Neuronal stem cell (in vitro differentiated cells): ENCODE measurements at regions not wholly inside any gene's neighbourhood (a gene's known extent, or its start where the extent isn't known, plus 50 kb on each side); places are given as distances from the start of the nearest gene placed in this dataset.
A peak's percentile ranks its signal among the peaks of the same experiment; 100 is the strongest.

Experiments used
- DNase-seq: peaks from one replicate; pipeline ENCODE4 v3.0.0-alpha.2; 2013; ENCODE audit warnings: low spot score
- H2AFZ ChIP-seq: one replicate; pipeline ENCODE4 v1.6.1; 2013; ENCODE audit warnings: mild to moderate bottlenecking, low read length, inconsistent platforms
- H2AK5ac ChIP-seq: 2 replicates; pipeline ENCODE4 v1.6.1; 2013; ENCODE audit warnings: low read depth, mild to moderate bottlenecking, inconsistent platforms, low read length, moderate library complexity, mixed read lengths
- H2BK120ac ChIP-seq: 2 replicates; pipeline ENCODE4 v1.6.1; 2013; ENCODE audit warnings: low read depth, mild to moderate bottlenecking, inconsistent platforms, low read length, moderate library complexity, mixed read lengths
- H2BK12ac ChIP-seq: one replicate; pipeline ENCODE4 v1.6.1; 2013; ENCODE audit warnings: low read length, inconsistent platforms
- H2BK15ac ChIP-seq: 2 replicates; pipeline ENCODE4 v1.6.1; 2013; ENCODE audit warnings: mild to moderate bottlenecking, low read length, inconsistent platforms, mixed read lengths
- H2BK5ac ChIP-seq: one replicate; pipeline ENCODE4 v1.6.1; 2013; ENCODE audit warnings: inconsistent platforms, mild to moderate bottlenecking, low read length, moderate library complexity
- H3K14ac ChIP-seq: one replicate; pipeline ENCODE4 v1.6.1; 2013; ENCODE audit warnings: low read length, inconsistent platforms
- H3K18ac ChIP-seq: 2 replicates; pipeline ENCODE4 v1.6.1; 2013; ENCODE audit warnings: low read length, inconsistent platforms
- H3K23ac ChIP-seq: 2 replicates; pipeline ENCODE4 v1.6.1; 2013; ENCODE audit warnings: low read depth, mild to moderate bottlenecking, mixed read lengths, low read length, inconsistent platforms; ENCODE audit not compliant: poor library complexity
- H3K27ac ChIP-seq: replicated peaks from 3 replicates; pipeline ENCODE4 v1.5.1; 2013; ENCODE audit warnings: low read length, inconsistent platforms
- H3K27me3 ChIP-seq, 3 experiments: 2 replicates each; pipeline ENCODE4 v1.6.1; 2013; ENCODE audit warnings: low read length in 3 of 3, mild to moderate bottlenecking in 2 of 3, inconsistent platforms in 1 of 3, low read depth in 1 of 3, mixed read lengths in 1 of 3, moderate library complexity in 1 of 3; ENCODE audit not compliant: control insufficient read depth in 3 of 3, insufficient read depth in 3 of 3
- H3K36me3 ChIP-seq, 2 donors: replicated peaks in 1 of 2; 2 replicates each; pipeline ENCODE4 v1.6.1; 2013; ENCODE audit warnings: low read length in 2 of 2; ENCODE audit not compliant: control insufficient read depth in 2 of 2, insufficient read depth in 2 of 2
- H3K4ac ChIP-seq: 2 replicates; pipeline ENCODE4 v1.6.1; 2013; ENCODE audit warnings: inconsistent platforms, mild to moderate bottlenecking, low read length, moderate library complexity
- H3K4me1 ChIP-seq, 2 donors: 1 replicate in 1 of 2; 2 replicates in 1 of 2; pipeline ENCODE4 v1.6.1; 2013; ENCODE audit warnings: low read length in 2 of 2, low read depth in 1 of 2; ENCODE audit not compliant: control insufficient read depth in 2 of 2, insufficient read depth in 1 of 2
- H3K4me2 ChIP-seq: one replicate; pipeline ENCODE4 v1.6.1; 2013; ENCODE audit warnings: mild to moderate bottlenecking, low read length, inconsistent platforms; ENCODE audit not compliant: insufficient read depth, poor library complexity, severe bottlenecking
- H3K4me3 ChIP-seq, 2 donors: 2 replicates each; pipeline ENCODE4 v1.5.1; 2013; ENCODE audit warnings: low read length in 2 of 2, mild to moderate bottlenecking in 2 of 2, inconsistent platforms in 1 of 2, moderate library complexity in 1 of 2
- H3K79me1 ChIP-seq: one replicate; pipeline ENCODE4 v1.6.1; 2013; ENCODE audit warnings: low read depth, mild to moderate bottlenecking, inconsistent platforms, low read length, moderate library complexity
- H3K9ac ChIP-seq: one replicate; pipeline ENCODE4 v1.6.1; 2013; ENCODE audit warnings: mild to moderate bottlenecking, low read depth, low read length, inconsistent platforms; ENCODE audit not compliant: poor library complexity
- H3K9me3 ChIP-seq, 2 donors: replicated peaks in 1 of 2; 2 replicates each; pipeline versions ENCODE3 to v1.6.1; 2013; ENCODE audit warnings: low read length in 2 of 2, mild to moderate bottlenecking in 2 of 2, inconsistent platforms in 1 of 2, low read depth in 1 of 2, mixed read lengths in 1 of 2, moderate library complexity in 1 of 2; ENCODE audit not compliant: control insufficient read depth in 2 of 2, insufficient read depth in 1 of 2
- H4K8ac ChIP-seq: one replicate; pipeline ENCODE4 v1.6.1; 2013; ENCODE audit warnings: low read depth, mild to moderate bottlenecking, inconsistent platforms, low read length, moderate library complexity
- H4K91ac ChIP-seq: one replicate; pipeline ENCODE4 v1.6.1; 2013; ENCODE audit warnings: low read length, low read depth, mild to moderate bottlenecking, inconsistent platforms; ENCODE audit not compliant: poor library complexity
- WGBS, 2 donors: extraction: QIAGEN DNeasy Blood & Tissue Kit; methylation state at CpG; one replicate each; pipeline ENCODE4 v1.1.7; 2013; ENCODE audit warnings: missing lambda C conversion rate in 2 of 2, mixed read lengths in 1 of 2; ENCODE audit not compliant: insufficient read length in 2 of 2, insufficient replicate concordance in 1 of 2; ENCODE audit errors: extremely low coverage in 2 of 2; 5-methylcytosine and 5-hydroxymethylcytosine counted together

GRCh38 chr11:100584201-100584985 lies 102.7 kb upstream of the ARHGAP42 start:
- no peak overlapping the region for H2BK5ac ChIP-seq
- H2BK15ac ChIP-seq = no peak overlapping the region
- no peaks in the 10 kb centered on the region for H3K79me1 ChIP-seq
- no peak overlapping the region for H3K4me3 ChIP-seq
- no peak overlapping the region for H3K18ac ChIP-seq
- H3K4me2 ChIP-seq = no peak overlapping the region
- no peak overlapping the region for H3K14ac ChIP-seq
- no peak for DNase-seq
- H2BK12ac ChIP-seq = no peak overlapping the region
- no peak overlapping the region for H2AK5ac ChIP-seq
- no peak overlapping the region for H3K27ac ChIP-seq
- H2AFZ ChIP-seq = no peak overlapping the region
- H3K9ac ChIP-seq = no peak overlapping the region
- H2BK120ac ChIP-seq = no peak overlapping the region
- no peaks in the 10 kb centered on the region for H3K4me1 ChIP-seq
- 100% methylated on average over 1 of the region's 3 CpGs for WGBS, 2 donors
- no peak overlapping the region for H4K8ac ChIP-seq
- no peak overlapping the region for H3K23ac ChIP-seq
- no peak overlapping the region for H4K91ac ChIP-seq
- no peaks in the 10 kb centered on the region for H3K27me3 ChIP-seq
- H3K9me3 ChIP-seq = no peaks in the 10 kb centered on the region
- no peak overlapping the region for H3K4ac ChIP-seq
- H3K36me3 ChIP-seq = no peaks in the 10 kb centered on the region

DNA sequence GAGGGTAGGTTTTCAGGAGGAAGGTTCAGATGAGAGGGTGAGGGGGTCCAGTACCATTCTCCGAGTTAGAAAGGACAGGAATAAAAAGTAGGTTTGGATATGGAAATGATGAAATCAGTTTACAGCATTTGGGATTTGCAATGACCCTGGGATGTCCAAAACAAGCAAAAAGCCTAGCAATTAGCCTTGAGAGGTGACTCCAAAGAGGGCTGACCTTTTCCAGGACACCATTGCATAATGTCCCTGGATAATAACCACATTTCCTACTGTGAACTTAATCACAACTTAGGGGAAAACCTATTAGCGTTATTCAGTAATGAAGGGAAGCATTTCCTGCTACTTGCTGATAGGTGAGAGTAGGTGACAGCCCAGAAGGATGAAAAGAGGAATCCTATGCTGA lies 101.4 kb upstream of the ARHGAP42 start:
- H3K36me3 ChIP-seq = no peaks in the 10 kb centered on the region
- H3K9me3 ChIP-seq = no peaks in the 10 kb centered on the region
- no peak overlapping the region for H3K9ac ChIP-seq
- no peak overlapping the region for H3K14ac ChIP-seq
- no peak overlapping the region for H2BK15ac ChIP-seq
- H3K18ac ChIP-seq = no peak overlapping the region
- H2BK12ac ChIP-seq = no peak overlapping the region
- H3K79me1 ChIP-seq = no peaks in the 10 kb centered on the region
- H3K23ac ChIP-seq = no peak overlapping the region
- no peak overlapping the region for H2BK120ac ChIP-seq
- H3K4me1 ChIP-seq = no peaks in the 10 kb centered on the region
- no peak overlapping the region for H2BK5ac ChIP-seq
- H3K4me3 ChIP-seq = no peak overlapping the region
- no CpG with 5 or more reads among the region's 2 CpGs for WGBS, 2 donors
- DNase-seq = no peak
- H2AK5ac ChIP-seq = no peak overlapping the region
- H4K91ac ChIP-seq = no peak overlapping the region
- H4K8ac ChIP-seq = no peak overlapping the region
- H2AFZ ChIP-seq = no peak overlapping the region
- H3K4me2 ChIP-seq = no peak overlapping the region
- no peaks in the 10 kb centered on the region for H3K27me3 ChIP-seq
- no peak overlapping the region for H3K27ac ChIP-seq
- H3K4ac ChIP-seq = no peak overlapping the region

DNA sequence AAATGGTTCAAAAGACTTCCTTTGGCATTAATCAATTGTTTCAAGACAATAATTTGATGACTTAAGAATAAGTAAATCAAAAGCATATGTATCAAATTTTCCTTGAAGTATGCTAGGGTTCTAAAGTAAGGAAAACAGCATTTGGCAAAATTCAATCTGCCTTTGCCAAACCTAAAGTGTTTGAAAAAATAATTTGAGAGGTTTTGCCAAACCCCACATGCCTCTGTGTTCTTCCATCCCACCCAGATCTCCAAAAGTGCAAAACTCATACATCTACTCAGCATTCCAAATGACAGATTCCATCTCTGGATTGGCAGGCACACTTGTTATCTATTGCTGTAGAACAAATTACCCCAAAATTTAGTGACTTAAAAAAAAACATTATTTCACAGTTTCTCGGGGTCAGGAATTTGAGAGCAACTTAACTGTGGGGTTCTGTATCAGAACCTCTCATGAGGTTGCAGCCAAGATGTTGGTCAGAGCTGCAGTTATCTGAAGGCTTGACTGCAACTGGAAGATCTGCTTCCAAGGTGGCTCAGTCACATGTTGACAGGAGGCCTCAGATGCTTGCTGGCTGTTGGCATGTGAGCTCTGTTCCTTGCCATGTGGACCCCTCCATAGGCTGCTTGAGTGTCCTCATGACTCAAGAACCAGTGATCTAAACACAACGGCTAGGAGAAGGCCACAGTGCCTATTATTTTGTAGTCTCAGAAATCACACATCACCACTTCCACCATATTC lies 100.6 kb upstream of the ARHGAP42 start:
- no peak overlapping the region for H3K23ac ChIP-seq

GRCh38 chr11:100592619-100593260 lies 94.3 kb upstream of the ARHGAP42 start:
- Histone ChIP-seq H3K79me1 (no peaks in the 10 kb centered on the region), H3K23ac (no peak overlapping the region), H3K4me2 (no peak overlapping the region), H2AFZ (no peak overlapping the region), H3K27me3 (no peaks in the 10 kb centered on the region), H4K8ac (no peak overlapping the region), H3K27ac (no peak overlapping the region), H3K14ac (no peak overlapping the region), H2BK120ac (no peak overlapping the region), H3K9ac (no peak overlapping the region), H2AK5ac (no peak overlapping the region), H4K91ac (no peak overlapping the region), H3K9me3 (no peaks in the 10 kb centered on the region), H3K18ac (peak overlapping the region; percentile 15), H3K4me3 (no peak overlapping the region), H3K4me1 (no peaks in the 10 kb centered on the region), H2BK5ac (no peak overlapping the region), H2BK15ac (no peak overlapping the region), H2BK12ac (no peak overlapping the region), H3K36me3 (no peaks in the 10 kb centered on the region), H3K4ac (no peak overlapping the region)
- no CpG with 5 or more reads among the region's 6 CpGs for whole genome bisulfite sequencing, 2 donors
- no peak for DNase-seq

More for the DNA sequence above, 100.6 kb upstream of the ARHGAP42 start:
- Histone ChIP-seq H3K4me3 (no peak overlapping the region), H3K27me3 (no peaks in the 10 kb centered on the region), H2BK120ac (no peak overlapping the region), H3K36me3 (no peaks in the 10 kb centered on the region), H3K9ac (no peak overlapping the region), H4K8ac (no peak overlapping the region), H4K91ac (no peak overlapping the region), H2BK15ac (no peak overlapping the region), H3K14ac (no peak overlapping the region), H3K4ac (no peak overlapping the region), H3K79me1 (no peaks in the 10 kb centered on the region), H3K27ac (no peak overlapping the region), H2AFZ (no peak overlapping the region), H3K4me2 (no peak overlapping the region), H2BK12ac (no peak overlapping the region), H3K18ac (no peak overlapping the region), H2AK5ac (no peak overlapping the region), H3K4me1 (no peaks in the 10 kb centered on the region), H3K9me3 (no peaks in the 10 kb centered on the region), H2BK5ac (no peak overlapping the region)
- WGBS, 2 donors = no CpG with 5 or more reads among the region's 2 CpGs
- no peak for DNase-seq
